ENCODE measurements at regions not wholly inside any gene's neighbourhood (a gene's known extent, or its start where the extent isn't known, plus 50 kb on each side); places are given as distances from the start of the nearest gene placed in this dataset.

GRCh38 chr10:128281861-128282260 lies 155.6 kb upstream of the MKI67 start:
- BruUV-seq (replicated peaks), result no TSS peak
- Histone ChIP-seq H4K20me1 (replicated peaks; ENCODE audit: control insufficient read depth, extremely low read depth, insufficient read depth, low read length) (no peaks in the 10 kb centered on the region), H3K36me3 (ENCODE audit: control insufficient read depth in 2 of 2, extremely low read depth in 1 of 2, insufficient read depth in 2 of 2, low read length in 2 of 2) (no peaks in the 10 kb centered on the region), H3K4me1 (ENCODE audit: control insufficient read depth, extremely low read depth, insufficient read depth, low read length) (no peaks in the 10 kb centered on the region), H3K27me3 (ENCODE audit: control insufficient read depth in 2 of 2, insufficient read depth in 2 of 2, low read length in 2 of 2) (peaks cover 2 to 7% of the 10 kb centered on the region in 2 experiments), H3K4me2 (ENCODE audit: insufficient read depth, low read length) (no peak overlapping the region), H3K79me2 (ENCODE audit: control insufficient read depth, insufficient read depth, low read length) (no peaks in the 10 kb centered on the region), H3K9me1 (replicated peaks; ENCODE audit: control insufficient read depth, extremely low read depth, insufficient read depth, low read length) (no peaks in the 10 kb centered on the region), H3K4me3 (replicated peaks in 1 of 3; ENCODE audit: insufficient read depth in 1 of 3, low read depth in 1 of 3, low read length in 3 of 3) (no peak overlapping the region), H3K9me3 (replicated peaks; ENCODE audit: control insufficient read depth, insufficient read depth, low read length) (no peaks in the 10 kb centered on the region), H3K9ac (replicated peaks; ENCODE audit: extremely low read depth, insufficient read depth, low read length) (no peak overlapping the region), H3K27ac (ENCODE audit: insufficient read depth, low read depth, low read length) (no peak overlapping the region), H2AFZ (ENCODE audit: low read depth, low read length) (no peak overlapping the region)
- intact Hi-C loops (cut with micrococcal nuclease) (no loop called here), dilution Hi-C loops (cut with MboI; ENCODE audit: extremely low pct_ligation_motif_present, low sequenced_read_pairs) (no loop called here)
- POLR2A ChIA-PET, result no interaction called here
- no peak for DNase-seq (ENCODE audit: low read depth, low spot score)
- TF ChIP-seq POLR2AphosphoS5 (IDR thresholded peaks at IDR 0.05; ENCODE audit: insufficient read depth, low read depth, low read length), result no peak
- TF ChIP-seq GATA2 (IDR thresholded peaks at IDR 0.05; ENCODE audit: insufficient read depth, insufficient read length, low read depth, low read length), result no peak
- TF ChIP-seq POLR2A (IDR thresholded peaks at IDR 0.05; ENCODE audit: low read depth, low read length), result no peak
- no peak for TF ChIP-seq MYC (IDR thresholded peaks at IDR 0.05; ENCODE audit: low read depth, low read length)
- TF ChIP-seq FOS (IDR thresholded peaks at IDR 0.05; ENCODE audit: borderline replicate concordance, insufficient read depth, low read length), result no peak
- no peak for TF ChIP-seq JUN (IDR thresholded peaks at IDR 0.05; ENCODE audit: borderline replicate concordance, insufficient read depth, insufficient read length, low read depth)
- no peak for TF ChIP-seq MAX (IDR thresholded peaks at IDR 0.05; ENCODE audit: insufficient read depth, insufficient read length)
- TF ChIP-seq CTCF (IDR thresholded peaks at IDR 0.05; ENCODE audit: extremely low read depth in 1 of 2, insufficient read depth in 1 of 2, low read depth in 1 of 2, low read length in 2 of 2), result no peak
- TF ChIP-seq EZH2 (IDR thresholded peaks at IDR 0.05; ENCODE audit: borderline replicate concordance, low read depth, low read length, severe bottlenecking), result no peak
- CTCF ChIA-PET, result no interaction called here
- FAIRE-seq, result no peak
